Kidney epithelial cell (primary cell): ENCODE measurements at regions not wholly inside any gene's neighbourhood (a gene's known extent, or its start where the extent isn't known, plus 50 kb on each side); places are given as distances from the start of the nearest gene placed in this dataset.

Experiments used
- DNase-seq: peaks from one replicate; pipeline ENCODE4 v3.0.0-alpha.2; 2010; ENCODE audit warnings: low read depth
- H3K27me3 ChIP-seq: 2 replicates; pipeline ENCODE4 v1.6.0; 2011; ENCODE audit warnings: low read length; ENCODE audit not compliant: control insufficient read depth, insufficient read depth
- H3K36me3 ChIP-seq: 2 replicates; pipeline ENCODE4 v1.5.1; 2011; ENCODE audit warnings: low read length; ENCODE audit not compliant: control insufficient read depth, insufficient read depth
- H3K4me3 ChIP-seq: 2 replicates; pipeline ENCODE4 v1.5.1; 2011; ENCODE audit warnings: low read depth, mild to moderate bottlenecking, control low read depth, low read length
- CTCF ChIP-seq: IDR thresholded peaks from 2 replicates; pipeline ENCODE4 v1.5.1; 2011; ENCODE audit warnings: mild to moderate bottlenecking, moderate library complexity, low read length, control low read depth, inconsistent platforms; ENCODE audit not compliant: insufficient read depth, poor library complexity, severe bottlenecking

- no peaks in the 10 kb centered on the region for H3K36me3 ChIP-seq
- DNase-seq, result no peak
- H3K4me3 ChIP-seq, result no peak overlapping the region
- TF ChIP-seq CTCF, result no peak
- no peaks in the 10 kb centered on the region for H3K27me3 ChIP-seq
Measured at GRCh38 chr20:58025233-58025632, 203.2 kb downstream of the ANKRD60 start.

GRCh38 chr20:58024241-58024721 is 204.2 kb downstream of the ANKRD60 start:
- Histone ChIP-seq H3K36me3 (no peaks in the 10 kb centered on the region), H3K4me3 (no peak overlapping the region), H3K27me3 (no peaks in the 10 kb centered on the region)
- no peak for TF ChIP-seq CTCF
- DNase-seq, result no peak

- H3K27me3 ChIP-seq, result no peaks in the 10 kb centered on the region
- no peak for TF ChIP-seq CTCF
- no peak overlapping the region for H3K4me3 ChIP-seq
- no peaks in the 10 kb centered on the region for H3K36me3 ChIP-seq
- DNase-seq, result no peak
Measured at GRCh38 chr20:58023781-58024180, 204.7 kb downstream of the ANKRD60 start.

DNA sequence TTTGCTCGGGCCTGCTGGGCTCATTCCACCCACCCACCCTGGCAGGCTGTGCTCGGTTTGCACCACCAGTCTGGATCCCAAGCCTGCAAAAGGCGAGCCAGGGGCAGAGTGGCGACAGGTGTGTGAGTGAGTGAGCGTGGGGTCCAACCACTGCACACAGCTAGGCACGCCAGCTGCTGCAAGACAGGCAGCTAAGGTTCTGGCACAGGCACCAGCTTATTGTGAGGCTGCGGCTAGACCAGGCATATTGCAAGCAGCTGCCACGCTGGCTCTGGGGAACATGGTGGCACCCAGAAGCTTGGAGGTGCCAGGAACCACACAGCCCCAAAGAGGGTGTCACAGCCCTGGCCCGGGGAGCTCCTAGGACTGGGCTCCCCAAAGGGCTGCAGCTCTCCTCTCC is 205.1 kb downstream of the ANKRD60 start:
- Histone ChIP-seq H3K27me3 (no peaks in the 10 kb centered on the region), H3K36me3 (no peaks in the 10 kb centered on the region), H3K4me3 (no peak overlapping the region)
- no peak for TF ChIP-seq CTCF
- no peak for DNase-seq

GRCh38 chr20:58022711-58023110 is 205.7 kb downstream of the ANKRD60 start:
- Histone ChIP-seq H3K27me3 (no peaks in the 10 kb centered on the region), H3K36me3 (no peaks in the 10 kb centered on the region), H3K4me3 (no peak overlapping the region)
- no peak for DNase-seq
- TF ChIP-seq CTCF, result no peak

DNA sequence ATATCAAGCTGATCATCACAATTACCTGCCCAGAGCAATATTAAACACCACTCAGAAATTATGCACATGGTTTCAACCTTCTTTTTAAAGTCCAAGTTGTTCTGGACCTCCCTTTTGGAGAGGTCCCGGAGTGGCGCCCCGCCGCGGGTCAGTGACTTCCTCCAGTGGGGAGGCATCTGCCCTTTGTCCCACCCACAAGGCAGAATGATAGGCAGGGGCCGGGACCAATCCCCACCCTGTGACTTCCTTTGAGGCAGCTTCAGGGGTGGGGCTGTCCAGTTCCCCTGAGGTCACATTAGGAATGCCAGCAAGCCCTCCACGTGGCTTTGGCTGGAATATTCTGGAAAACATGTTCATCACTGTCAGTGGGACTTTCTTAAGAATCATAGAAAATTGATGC is 207.0 kb downstream of the ANKRD60 start:
- no peak for TF ChIP-seq CTCF

More for the DNA sequence above, 207.0 kb downstream of the ANKRD60 start:
- Histone ChIP-seq H3K27me3 (no peaks in the 10 kb centered on the region), H3K4me3 (no peak overlapping the region), H3K36me3 (no peaks in the 10 kb centered on the region)
- DNase-seq, result no peak
